B cell (primary cell): ENCODE measurements at regions not wholly inside any gene's neighbourhood (a gene's known extent, or its start where the extent isn't known, plus 50 kb on each side); places are given as distances from the start of the nearest gene placed in this dataset.

ENCODE experiments used
- ATAC-seq: fragments of 200-7000 bp; cut with Tn5 transposase; one replicate; pipeline ENCODE4 v1.10.0; 2021; ENCODE audit warnings: low read depth, mild to moderate bottlenecking, moderate number of reproducible peaks, moderate library complexity
- CTCF ChIA-PET: fragments of 350-600 bp; sonication (Branson Sonifier 250); formaldehyde crosslinking; loops from one replicate; lab custom pipeline; 2021; ENCODE audit warnings: antibody characterized with exemption, inconsistent platforms; lab: Charles Lee
- POLR2A ChIA-PET: fragments of 350-600 bp; sonication (Branson Sonifier 250); formaldehyde crosslinking; loops from one replicate; lab custom pipeline; 2021; ENCODE audit warnings: antibody characterized with exemption; lab: Charles Lee
- DNase-seq: peaks from one replicate; pipeline ENCODE4 v3.0.0; 2013
- H2AFZ ChIP-seq: 2 replicates; pipeline ENCODE4 v1.6.1; 2012; ENCODE audit warnings: mild to moderate bottlenecking, low read depth, low read length; ENCODE audit not compliant: insufficient read depth, poor library complexity, severe bottlenecking
- H3K27ac ChIP-seq, 2 donors: 1 replicate in 1 of 2; 2 replicates in 1 of 2; pipeline ENCODE4 v1.5.1; 2012 to 2013; ENCODE audit warnings: low read length in 2 of 2, mild to moderate bottlenecking in 2 of 2, moderate library complexity in 1 of 2
- H3K27me3 ChIP-seq, 4 experiments: fragments of 200-600 bp in 1 of 4; sonication (generic) in 1 of 4; replicated peaks in 1 of 4; 1 replicate in 2 of 4; 2 replicates in 2 of 4; pipeline versions ENCODE4 v1.6.1 to v1.7.0; 2013 to 2016; ENCODE audit warnings: low read length in 3 of 4, mild to moderate bottlenecking in 2 of 4, mixed read lengths in 1 of 4, moderate library complexity in 1 of 4; ENCODE audit not compliant: insufficient read depth in 4 of 4, control insufficient read depth in 3 of 4; ENCODE audit errors: control extremely low read depth in 1 of 4
- H3K36me3 ChIP-seq, 2 experiments: replicated peaks in 1 of 2; 1 replicate in 1 of 2; 2 replicates in 1 of 2; pipeline versions ENCODE4 v1.6.1 to v1.7.1; 2013; ENCODE audit warnings: low read length in 1 of 2; ENCODE audit not compliant: insufficient read depth in 2 of 2, control insufficient read depth in 1 of 2; ENCODE audit errors: control extremely low read depth in 1 of 2, extremely low read depth in 1 of 2
- H3K4me1 ChIP-seq, 2 donors: fragments of 200-600 bp in 1 of 2; sonication (generic) in 1 of 2; 1 replicate in 1 of 2; 2 replicates in 1 of 2; pipeline versions ENCODE4 v1.5.1 to v1.6.1; 2013 to 2017; ENCODE audit warnings: low read length in 2 of 2; ENCODE audit not compliant: control insufficient read depth in 2 of 2, insufficient read depth in 2 of 2
- H3K4me2 ChIP-seq: replicated peaks from 2 replicates; pipeline ENCODE3; 2012; ENCODE audit warnings: mild to moderate bottlenecking, low read depth, low read length; ENCODE audit not compliant: poor library complexity, severe bottlenecking
- H3K4me3 ChIP-seq, 5 experiments: fragments of 200-600 bp in 1 of 5; sonication (generic) in 1 of 5; 1 replicate in 3 of 5; 2 replicates in 2 of 5; pipeline versions ENCODE4 v1.5.1 to v1.7.0; 2011 to 2016; ENCODE audit warnings: low read length in 4 of 5, mild to moderate bottlenecking in 4 of 5, low read depth in 2 of 5, control low read depth in 1 of 5, moderate library complexity in 1 of 5; ENCODE audit not compliant: insufficient read depth in 1 of 5; ENCODE audit errors: control extremely low read depth in 1 of 5, extremely low read depth in 1 of 5
- H3K79me2 ChIP-seq: fragments of 200-600 bp; sonication (generic); one replicate; pipeline ENCODE4 v1.6.0; 2016; ENCODE audit warnings: low read length; ENCODE audit not compliant: control insufficient read depth, insufficient read depth
- H3K9ac ChIP-seq: fragments of 200-600 bp; sonication (generic); 2 replicates; pipeline ENCODE4 v1.6.1; 2017; ENCODE audit warnings: mild to moderate bottlenecking, low read length, moderate library complexity
- H3K9me3 ChIP-seq, 3 donors: one replicate each; pipeline versions ENCODE4 v1.6.1 to v1.7.1; 2013; ENCODE audit warnings: low read length in 2 of 3; ENCODE audit not compliant: control insufficient read depth in 2 of 3, insufficient read depth in 1 of 3; ENCODE audit errors: control extremely low read depth in 1 of 3
- H4K20me1 ChIP-seq: 2 replicates; pipeline ENCODE4 v1.6.0; 2012; ENCODE audit warnings: mild to moderate bottlenecking, low read length; ENCODE audit not compliant: insufficient read depth, control insufficient read depth, poor library complexity, severe bottlenecking
- H3K27ac Mint-ChIP-seq: one replicate; pipeline ENCODE4 v1.8.0; 2021; ENCODE audit warnings: mixed read lengths
- H3K27me3 Mint-ChIP-seq: one replicate; pipeline ENCODE4 v1.8.0; 2021; ENCODE audit warnings: mixed read lengths
- H3K4me1 Mint-ChIP-seq: one replicate; pipeline ENCODE4 v1.8.0; 2021; ENCODE audit warnings: mixed read lengths
- H3K4me3 Mint-ChIP-seq: one replicate; pipeline ENCODE4 v1.8.0; 2021; ENCODE audit warnings: mixed read lengths
- H3K9me3 Mint-ChIP-seq: one replicate; pipeline ENCODE4 v1.8.0; 2022; ENCODE audit warnings: mixed read lengths; ENCODE audit not compliant: insufficient read depth
- CTCF ChIP-seq: fragments of 200-600 bp; IDR thresholded peaks from one replicate; pipeline ENCODE4 v1.8.0; 2022; ENCODE audit warnings: antibody characterized with exemption, mild to moderate bottlenecking
- EZH2 ChIP-seq: IDR thresholded peaks from 2 replicates; pipeline ENCODE4 v1.6.1; 2012; ENCODE audit warnings: borderline replicate concordance, low read depth, mild to moderate bottlenecking, moderate library complexity, low read length; ENCODE audit not compliant: insufficient read depth, poor library complexity, severe bottlenecking
- WGBS: methylation state at CpG from one replicate; pipeline ENCODE4 v1.1.5; 2013; ENCODE audit warnings: missing lambda C conversion rate; ENCODE audit not compliant: insufficient coverage; 5-methylcytosine and 5-hydroxymethylcytosine counted together
- intact Hi-C: fragments of 100-400 bp; cut with micrococcal nuclease; formaldehyde crosslinking; loops from one replicate; pipeline ENCODE4 v1.10.0; 2022

GRCh38 chr12:94798113-94798512 lies 147.8 kb upstream of the TMCC3 start:
- ChIA-PET CTCF (interaction anchor here (1.2 to 1.9 kb wide), 2 partner anchors 20 to 194 kb away, joined by 3 to 5 read pairs; no protein-coding TSS in a partner anchor), POLR2A (no interaction called here)
- no peak for ATAC-seq
- Histone ChIP-seq H2AFZ (no peak overlapping the region), H3K27me3 (no peaks in the 10 kb centered on the region), H3K4me1 (peaks cover 0 to 2% of the 10 kb centered on the region in 2 donors), H3K36me3 (peaks cover 0 to 7% of the 10 kb centered on the region in 2 experiments), H3K9me3 (no peaks in the 10 kb centered on the region), H4K20me1 (peaks cover 50% of the 10 kb centered on the region), H3K27ac (no peak overlapping the region), H3K9ac (no peak overlapping the region), H3K4me3 (no peak overlapping the region), H3K4me2 (no peak overlapping the region), H3K79me2 (peaks cover 75% of the 10 kb centered on the region)
- TF ChIP-seq EZH2 (no peak), CTCF (no peak)
- Mint-ChIP-seq H3K4me3 (no peak overlapping the region), H3K27ac (peak overlapping the region; percentile 8), H3K9me3 (no peaks in the 10 kb centered on the region), H3K4me1 (peaks cover 45% of the 10 kb centered on the region), H3K27me3 (no peaks in the 10 kb centered on the region)
- no CpG with 5 or more reads among the region's 1 CpG for WGBS
- intact Hi-C loops = no loop called here
- no peak for DNase-seq

GRCh38 chr12:94795520-94795919 lies 145.2 kb upstream of the TMCC3 start:
- ATAC-seq = no peak
- Histone ChIP-seq H2AFZ (no peak overlapping the region), H3K36me3 (peaks cover 0 to 9% of the 10 kb centered on the region in 2 experiments), H4K20me1 (peaks cover 42% of the 10 kb centered on the region), H3K79me2 (peaks cover 67% of the 10 kb centered on the region), H3K27ac (no peak overlapping the region), H3K4me1 (peaks cover 5 to 14% of the 10 kb centered on the region in 2 donors), H3K9ac (no peak overlapping the region), H3K9me3 (peaks cover 0 to 5% (median 0%) of the 10 kb centered on the region in 3 donors), H3K4me2 (no peak overlapping the region), H3K27me3 (no peaks in the 10 kb centered on the region), H3K4me3 (no peak overlapping the region)
- WGBS = 92% methylated on average over 9 of the region's 9 CpGs
- Mint-ChIP-seq H3K27ac (no peak overlapping the region), H3K9me3 (no peaks in the 10 kb centered on the region), H3K4me1 (peaks cover 48% of the 10 kb centered on the region), H3K4me3 (no peak overlapping the region), H3K27me3 (no peaks in the 10 kb centered on the region)
- intact Hi-C loops = no loop called here
- ChIA-PET CTCF (no interaction called here), POLR2A (no interaction called here)
- DNase-seq = no peak
- no peak for TF ChIP-seq CTCF
